IMR-90 (cell line): ENCODE measurements at regions not wholly inside any gene's neighbourhood (a gene's known extent, or its start where the extent isn't known, plus 50 kb on each side); places are given as distances from the start of the nearest gene placed in this dataset.

ENCODE experiments used
- ATAC-seq: fragments of 200-7000 bp; cut with Tn5 transposase; 2 replicates; pipeline ENCODE4 v1.9.1; 2020; ENCODE audit warnings: low read depth, mild to moderate bottlenecking, moderate library complexity
- BruUV-seq: library from RNA; stranded (reverse); fragments of 400-500 nt; replicated peaks from 2 replicates; lab custom pipeline; 2021; lab: Mats Ljungman, UMichigan
- CTCF ChIA-PET: fragments of 300-600 bp; formaldehyde crosslinking; extraction: SDS; loops from one replicate; lab custom pipeline; 2021; ENCODE audit warnings: antibody characterized with exemption; lab: Yijun Ruan, JAX
- POLR2A ChIA-PET: fragments of 300-600 bp; sonication (Branson Sonifier 250); formaldehyde crosslinking; loops from one replicate; lab custom pipeline; 2022; ENCODE audit warnings: antibody characterized with exemption; ENCODE audit not compliant: unreplicated experiment; lab: Charles Lee
- DNase-seq: peaks from one replicate; pipeline ENCODE4 v3.0.0; 2013
- H2AFZ ChIP-seq: replicated peaks from 2 replicates; pipeline ENCODE3; 2013; ENCODE audit warnings: low read length, mild to moderate bottlenecking; ENCODE audit not compliant: poor library complexity
- H2AK5ac ChIP-seq: 2 replicates; pipeline ENCODE4 v1.6.1; 2013; ENCODE audit warnings: low read depth, low read length, inconsistent platforms
- H2AK9ac ChIP-seq: replicated peaks from 2 replicates; pipeline ENCODE3; 2013; ENCODE audit warnings: mild to moderate bottlenecking, low read depth, low read length, moderate library complexity; ENCODE audit not compliant: poor library complexity
- H2BK120ac ChIP-seq: 2 replicates; pipeline ENCODE4 v1.6.1; 2013; ENCODE audit warnings: low read depth, low read length, inconsistent platforms
- H2BK15ac ChIP-seq: 3 replicates; pipeline ENCODE4 v1.6.1; 2013; ENCODE audit warnings: low read depth, low read length, inconsistent platforms
- H2BK20ac ChIP-seq: 2 replicates; pipeline ENCODE4 v1.6.1; 2013; ENCODE audit warnings: low read depth, mild to moderate bottlenecking, inconsistent platforms, low read length, moderate library complexity
- H2BK5ac ChIP-seq: 2 replicates; pipeline ENCODE4 v1.6.1; 2013; ENCODE audit warnings: mild to moderate bottlenecking, low read depth, low read length, inconsistent platforms; ENCODE audit not compliant: poor library complexity, severe bottlenecking
- H3K14ac ChIP-seq: replicated peaks from 2 replicates; pipeline ENCODE4 v1.6.1; 2013; ENCODE audit warnings: low read depth, low read length, inconsistent platforms
- H3K18ac ChIP-seq: 2 replicates; pipeline ENCODE4 v1.6.1; 2013; ENCODE audit warnings: low read depth, low read length, control low read depth
- H3K23ac ChIP-seq: 2 replicates; pipeline ENCODE4 v1.6.1; 2013; ENCODE audit warnings: low read depth, low read length, inconsistent platforms
- H3K27ac ChIP-seq: 2 replicates; pipeline ENCODE4 v1.5.1; 2013; ENCODE audit warnings: mild to moderate bottlenecking, control low read depth, low read length; ENCODE audit not compliant: insufficient read depth
- H3K27me3 ChIP-seq: 2 replicates; pipeline ENCODE4 v1.6.1; 2013; ENCODE audit warnings: low read length; ENCODE audit not compliant: control insufficient read depth, insufficient read depth
- H3K36me3 ChIP-seq: 2 replicates; pipeline ENCODE4 v1.6.1; 2013; ENCODE audit warnings: low read length, mixed read lengths; ENCODE audit not compliant: control insufficient read depth, insufficient read depth
- H3K4ac ChIP-seq: 2 replicates; pipeline ENCODE4 v1.6.1; 2013; ENCODE audit warnings: low read depth, low read length, inconsistent platforms
- H3K4me1 ChIP-seq: 2 replicates; pipeline ENCODE4 v1.6.1; 2013; ENCODE audit warnings: low read length, mixed read lengths; ENCODE audit not compliant: control insufficient read depth, insufficient read depth
- H3K4me2 ChIP-seq: 2 replicates; pipeline ENCODE4 v1.6.1; 2013; ENCODE audit warnings: low read depth, mild to moderate bottlenecking, control low read depth, low read length, moderate library complexity
- H3K4me3 ChIP-seq: 2 replicates; pipeline ENCODE4 v1.5.1; 2013; ENCODE audit warnings: low read depth, mild to moderate bottlenecking, control low read depth, low read length, moderate library complexity; ENCODE audit not compliant: insufficient read depth
- H3K56ac ChIP-seq: 2 replicates; pipeline ENCODE4 v1.6.1; 2013; ENCODE audit warnings: low read length, inconsistent platforms; ENCODE audit not compliant: insufficient read depth; ENCODE audit errors: extremely low read depth
- H3K79me1 ChIP-seq, 2 experiments: 2 replicates each; pipeline ENCODE4 v1.6.1; 2013; ENCODE audit warnings: low read length in 2 of 2, inconsistent platforms in 1 of 2, low read depth in 1 of 2
- H3K9ac ChIP-seq: 2 replicates; pipeline ENCODE4 v1.6.1; 2013; ENCODE audit warnings: low read depth, low read length, control low read depth
- H3K9me1 ChIP-seq: 2 replicates; pipeline ENCODE4 v1.6.1; 2013; ENCODE audit warnings: low read length, inconsistent platforms; ENCODE audit not compliant: insufficient read depth
- H3K9me3 ChIP-seq: 2 replicates; pipeline ENCODE4 v1.6.1; 2013; ENCODE audit warnings: low read length; ENCODE audit not compliant: control insufficient read depth, insufficient read depth
- H4K20me1 ChIP-seq: 2 replicates; pipeline ENCODE4 v1.6.1; 2013; ENCODE audit warnings: low read length, inconsistent platforms; ENCODE audit not compliant: insufficient read depth
- H4K5ac ChIP-seq: 2 replicates; pipeline ENCODE4 v1.6.1; 2013; ENCODE audit warnings: mild to moderate bottlenecking, low read depth, low read length, control low read depth
- H4K8ac ChIP-seq, 2 experiments: 2 replicates each; pipeline ENCODE4 v1.6.1; 2013; ENCODE audit warnings: low read depth in 2 of 2, low read length in 2 of 2, control low read depth in 1 of 2, inconsistent platforms in 1 of 2
- H4K91ac ChIP-seq: 2 replicates; pipeline ENCODE4 v1.6.1; 2013; ENCODE audit warnings: low read depth, low read length, inconsistent platforms; ENCODE audit not compliant: insufficient read depth
- BHLHE40 ChIP-seq: fragments of 150-350 bp; IDR thresholded peaks from 2 replicates; pipeline ENCODE4 v1.6.1; 2016; ENCODE audit warnings: mild to moderate bottlenecking, low read depth, low read length
- CEBPB ChIP-seq: IDR thresholded peaks from 2 replicates; pipeline ENCODE4 v1.6.1; 2012; ENCODE audit warnings: low read depth, low read length, improper control_type of control experiment
- CHD1 ChIP-seq: IDR thresholded peaks from 2 replicates; pipeline ENCODE4 v1.6.1; 2012; ENCODE audit warnings: low read depth, low read length, improper control_type of control experiment
- CTCF ChIP-seq: conservative IDR thresholded peaks from 2 replicates; pipeline ENCODE4 v1.5.1; 2012; ENCODE audit warnings: mild to moderate bottlenecking, low read depth, low read length, improper control_type of control experiment
- ELK1 ChIP-seq: fragments of 150-350 bp; IDR thresholded peaks from 2 replicates; pipeline ENCODE4 v1.6.1; 2016; ENCODE audit warnings: low read depth, mild to moderate bottlenecking, low read length, moderate library complexity, borderline replicate concordance
- FOS ChIP-seq: fragments of 150-350 bp; IDR thresholded peaks from 2 replicates; pipeline ENCODE4 v1.6.1; 2016; ENCODE audit warnings: low read depth, low read length
- MAFK ChIP-seq: IDR thresholded peaks from 2 replicates; pipeline ENCODE4 v1.6.1; 2012; ENCODE audit warnings: low read depth, low read length, improper control_type of control experiment
- MAZ ChIP-seq: IDR thresholded peaks from 2 replicates; pipeline ENCODE4 v1.6.1; 2012; ENCODE audit warnings: low read depth, mild to moderate bottlenecking, low read length, improper control_type of control experiment, moderate library complexity, borderline replicate concordance
- MXI1 ChIP-seq: IDR thresholded peaks from 2 replicates; pipeline ENCODE4 v1.6.1; 2012; ENCODE audit warnings: low read depth, mild to moderate bottlenecking, low read length, moderate library complexity, borderline replicate concordance
- NFE2L2 ChIP-seq: fragments of 150-350 bp; IDR thresholded peaks from 2 replicates; pipeline ENCODE4 v1.6.1; 2016; ENCODE audit warnings: low read depth, mild to moderate bottlenecking, low read length
- RAD21 ChIP-seq: IDR thresholded peaks from 2 replicates; pipeline ENCODE4 v1.6.1; 2012; ENCODE audit warnings: low read length, improper control_type of control experiment
- WGBS, 2 experiments: methylation state at CpG; one replicate each; pipeline versions ENCODE4 v1.1.5 to v1.1.7; 2013; ENCODE audit warnings: missing lambda C conversion rate in 2 of 2; ENCODE audit not compliant: insufficient read length in 1 of 2; ENCODE audit errors: extremely low coverage in 2 of 2; 5-methylcytosine and 5-hydroxymethylcytosine counted together
- dilution Hi-C: fragments of 300-500 bp; cut with HindIII; formaldehyde crosslinking; loops from one replicate; pipeline ENCODE4 v1.14.3; 2018; ENCODE audit warnings: low sequenced_read_pairs; ENCODE audit not compliant: unreplicated experiment
- in situ Hi-C: fragments of 300-500 bp; cut with MboI; formaldehyde crosslinking; loops from 3 replicates; pipeline ENCODE4 v1.14.3; 2019; ENCODE audit warnings: low sequenced_read_pairs, inconsistent platforms, mixed read lengths
- intact Hi-C: fragments of 100-400 bp; cut with micrococcal nuclease; formaldehyde crosslinking; loops from 2 replicates; pipeline ENCODE4 v1.10.0; 2022

DNA sequence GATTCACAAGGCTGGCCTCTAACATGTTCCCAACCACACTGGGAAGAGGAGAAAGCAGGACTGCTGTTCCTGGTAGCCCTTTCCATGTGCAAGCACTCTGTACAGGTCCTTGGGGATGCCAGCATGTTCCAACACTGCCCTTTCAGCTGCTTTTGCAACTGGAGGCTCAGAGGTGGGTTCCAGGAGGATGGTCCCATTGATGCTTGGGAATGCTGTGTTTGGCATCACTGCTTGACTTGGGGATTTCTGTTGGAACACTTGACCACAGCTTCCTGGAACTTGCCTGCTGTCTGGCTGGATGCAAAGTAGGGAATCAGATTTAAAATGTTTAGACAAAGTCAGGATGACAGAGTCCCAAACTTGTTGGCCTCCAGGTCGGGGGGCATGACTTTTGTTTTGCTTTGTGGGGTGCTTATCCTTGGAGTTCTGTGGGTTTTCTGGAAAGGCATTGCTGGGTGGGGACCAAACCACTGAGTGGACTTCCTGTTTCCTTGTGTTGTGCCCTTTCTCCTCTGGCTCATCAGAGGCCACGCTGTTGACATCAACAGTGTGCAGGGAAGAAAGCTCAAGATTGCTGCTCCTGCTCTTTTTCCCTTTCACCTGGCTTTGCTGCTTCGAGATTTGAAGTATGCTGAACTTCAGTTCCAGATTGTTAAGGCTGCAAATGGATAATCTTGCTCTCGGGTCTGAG lies 148.5 kb upstream of the RPS23 start:
- Histone ChIP-seq H3K36me3 (no peaks in the 10 kb centered on the region), H3K4me1 (peaks cover 6% of the 10 kb centered on the region; the same call in 1 of the 2 replicates), H3K27ac (no peak overlapping the region), H2BK120ac (no peak overlapping the region), H3K9ac (no peak overlapping the region), H4K8ac (no peak overlapping the region), H2BK15ac (no peak overlapping the region), H3K4me2 (no peak overlapping the region), H4K91ac (no peak overlapping the region), H3K9me1 (peaks cover 6% of the 10 kb centered on the region; the same call in 1 of the 2 replicates), H2BK5ac (no peak overlapping the region), H3K79me1 (no peaks in the 10 kb centered on the region), H3K27me3 (no peaks in the 10 kb centered on the region), H3K18ac (no peak overlapping the region), H4K5ac (no peak overlapping the region), H2AK9ac (no peak overlapping the region), H3K4me3 (no peak overlapping the region), H3K23ac (no peak overlapping the region), H3K56ac (no peak overlapping the region), H3K4ac (no peak overlapping the region), H4K20me1 (no peaks in the 10 kb centered on the region), H2AFZ (no peak overlapping the region), H3K9me3 (no peaks in the 10 kb centered on the region), H3K14ac (no peak overlapping the region), H2BK20ac (no peak overlapping the region), H2AK5ac (no peak overlapping the region)
- WGBS, 2 experiments = 67% methylated on average over 1 of the region's 4 CpGs; no CpG with 5 or more reads in 1 of the 2 experiments
- ChIA-PET CTCF (no interaction called here), POLR2A (no interaction called here)
- in situ Hi-C loops (no loop called here), dilution Hi-C loops (no loop called here), intact Hi-C loops (no loop called here)
- no peak for ATAC-seq
- DNase-seq = no peak
- no TSS peak for BruUV-seq
- TF ChIP-seq CEBPB (no peak), BHLHE40 (no peak), NFE2L2 (no peak), CTCF (no peak), ELK1 (no peak), MXI1 (no peak), MAZ (no peak), MAFK (no peak), FOS (no peak), CHD1 (no peak), RAD21 (no peak)
